Dendritic cell treated with granulocyte-macrophage colony-stimulating factor and Interleukin-4, amounts not matched to agents 40 ng/mL and 50 ng/mL, for 4 days (primary cell): ENCODE measurements at regions not wholly inside any gene's neighbourhood (a gene's known extent, or its start where the extent isn't known, plus 50 kb on each side); places are given as distances from the start of the nearest gene placed in this dataset.

Experiments used
- H3K27ac Mint-ChIP-seq: one replicate; pipeline ENCODE4 v1.8.0; 2022; ENCODE audit warnings: mild to moderate bottlenecking, mixed read lengths
- H3K27me3 Mint-ChIP-seq: one replicate; pipeline ENCODE4 v1.8.0; 2022; ENCODE audit warnings: mild to moderate bottlenecking, mixed read lengths
- H3K36me3 Mint-ChIP-seq: one replicate; pipeline ENCODE4 v1.8.0; 2022; ENCODE audit warnings: low read depth, mixed read lengths
- H3K4me1 Mint-ChIP-seq: one replicate; pipeline ENCODE4 v1.8.0; 2022; ENCODE audit warnings: low read depth, mixed read lengths
- H3K4me3 Mint-ChIP-seq: one replicate; pipeline ENCODE4 v1.8.0; 2022; ENCODE audit warnings: mild to moderate bottlenecking, moderate library complexity, mixed read lengths
- H3K9me3 Mint-ChIP-seq: one replicate; pipeline ENCODE4 v1.8.0; 2022; ENCODE audit warnings: mixed read lengths
- intact Hi-C: fragments of 100-400 bp; cut with micrococcal nuclease; formaldehyde crosslinking; loops from one replicate; pipeline ENCODE4 v1.15.0; 2022

DNA sequence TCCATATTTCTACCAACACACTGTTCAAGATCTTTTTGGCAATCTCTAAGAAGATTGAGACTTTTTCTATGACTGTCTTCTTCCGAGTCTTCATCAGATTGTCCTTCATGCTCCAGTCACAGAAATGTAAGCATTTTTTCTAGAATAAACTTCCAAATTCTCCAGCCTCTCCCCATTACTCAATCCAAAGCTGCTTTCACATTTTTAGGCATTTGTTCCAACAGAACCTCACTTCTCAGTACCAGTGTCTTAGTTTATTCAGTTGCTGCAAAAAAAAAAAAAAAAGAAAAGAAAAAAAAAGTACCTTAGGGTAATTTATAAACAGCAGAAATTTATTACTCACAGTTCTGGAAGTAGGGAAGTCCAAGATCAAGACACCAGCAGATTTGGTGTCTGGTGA is 290.8 kb upstream of the NOVA1 start:
- Mint-ChIP-seq H3K4me1 (no peaks in the 10 kb centered on the region), H3K9me3 (no peaks in the 10 kb centered on the region), H3K36me3 (no peaks in the 10 kb centered on the region), H3K4me3 (no peak overlapping the region), H3K27me3 (no peaks in the 10 kb centered on the region), H3K27ac (no peak overlapping the region)
- intact Hi-C loops, result no loop called here

DNA sequence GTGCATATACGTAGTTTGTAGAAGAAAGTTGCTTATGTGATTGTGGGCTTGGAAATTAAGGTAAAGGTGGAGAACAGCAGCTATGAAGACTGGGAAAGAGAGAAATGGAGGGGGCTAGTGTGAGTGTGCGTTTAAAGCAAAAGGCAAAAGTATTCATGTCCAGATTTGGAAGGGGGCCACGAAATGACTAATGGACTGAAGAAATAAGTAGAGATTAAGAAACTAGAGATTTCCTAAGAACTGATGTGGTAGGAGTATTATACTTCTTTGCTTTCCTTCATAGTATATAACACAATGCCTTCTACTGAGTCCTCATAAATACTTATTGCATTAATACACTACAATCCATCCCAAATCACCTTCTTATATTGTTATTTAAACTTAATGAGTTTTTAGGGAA is 298.6 kb upstream of the NOVA1 start:
- H3K4me1 Mint-ChIP-seq, result no peaks in the 10 kb centered on the region
- H3K9me3 Mint-ChIP-seq, result no peaks in the 10 kb centered on the region
- H3K27ac Mint-ChIP-seq, result no peak overlapping the region
- intact Hi-C loops, result no loop called here
- no peaks in the 10 kb centered on the region for H3K36me3 Mint-ChIP-seq
- no peak overlapping the region for H3K4me3 Mint-ChIP-seq
- H3K27me3 Mint-ChIP-seq, result no peaks in the 10 kb centered on the region

DNA sequence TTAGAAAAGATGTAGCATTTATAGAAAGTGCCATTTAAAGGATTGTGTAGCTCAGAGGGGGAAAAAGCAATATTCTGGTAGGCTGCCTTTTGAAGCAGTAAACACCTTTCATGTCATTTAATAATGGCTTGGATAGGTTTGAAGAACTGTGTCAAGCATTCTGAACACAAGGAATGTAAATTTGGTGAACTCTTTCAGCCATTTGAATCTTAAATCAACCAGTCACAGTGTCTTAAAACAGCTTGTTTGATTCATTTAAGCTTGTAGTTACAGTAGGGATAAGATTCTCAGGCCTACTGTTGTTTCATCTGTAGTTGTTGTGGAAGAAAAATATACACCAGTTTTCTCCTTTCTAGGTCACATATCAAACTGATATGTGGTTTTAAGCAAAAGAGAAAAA is 299.4 kb upstream of the NOVA1 start:
- H3K27ac Mint-ChIP-seq, result no peak overlapping the region
- no peaks in the 10 kb centered on the region for H3K27me3 Mint-ChIP-seq
- no peaks in the 10 kb centered on the region for H3K36me3 Mint-ChIP-seq
- no peaks in the 10 kb centered on the region for H3K9me3 Mint-ChIP-seq
- intact Hi-C loops, result no loop called here
- no peak overlapping the region for H3K4me3 Mint-ChIP-seq
- H3K4me1 Mint-ChIP-seq, result no peaks in the 10 kb centered on the region

DNA sequence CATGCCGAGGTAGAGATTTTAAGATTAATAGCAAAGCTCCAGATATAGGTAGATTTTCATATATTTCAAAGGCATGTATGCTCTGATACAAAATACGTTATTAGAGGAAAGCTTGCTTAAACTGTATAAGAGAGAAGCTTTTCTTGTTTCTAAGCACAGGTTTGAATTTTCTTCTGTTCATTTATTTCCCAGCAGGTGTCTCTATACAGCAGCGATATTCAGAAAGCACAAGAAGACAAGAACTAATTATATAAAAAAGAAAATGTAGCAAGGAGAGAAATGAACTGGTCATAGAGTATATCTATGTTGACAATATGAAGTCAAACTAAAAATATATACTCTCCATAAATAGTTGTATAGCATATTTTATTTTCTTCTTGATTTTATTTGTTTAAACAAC is 307.4 kb upstream of the NOVA1 start:
- Mint-ChIP-seq H3K4me3 (no peak overlapping the region), H3K9me3 (no peaks in the 10 kb centered on the region), H3K27me3 (no peaks in the 10 kb centered on the region), H3K4me1 (no peaks in the 10 kb centered on the region), H3K27ac (no peak overlapping the region), H3K36me3 (no peaks in the 10 kb centered on the region)
- intact Hi-C loops, result no loop called here

DNA sequence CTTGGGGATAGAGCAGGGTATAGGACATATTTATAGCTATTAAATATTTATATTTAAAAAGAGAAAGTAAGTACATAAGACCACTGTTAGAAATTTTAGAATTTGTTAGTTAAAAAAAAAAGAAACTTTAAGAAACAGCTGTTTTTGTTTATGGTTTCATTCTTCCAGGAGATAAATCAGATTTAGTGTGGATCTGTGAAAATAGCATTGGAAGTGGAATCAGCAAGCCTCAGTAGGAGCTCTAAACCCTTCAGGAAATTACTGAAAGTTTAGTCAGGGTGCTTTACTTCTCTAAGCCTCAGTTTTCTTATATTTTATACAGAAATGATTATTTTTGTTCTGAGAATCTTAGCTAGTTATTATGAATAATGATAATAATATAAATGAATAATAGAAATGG is 316.0 kb upstream of the NOVA1 start:
- no peak overlapping the region for H3K27ac Mint-ChIP-seq
- H3K9me3 Mint-ChIP-seq, result no peaks in the 10 kb centered on the region
- no peaks in the 10 kb centered on the region for H3K4me1 Mint-ChIP-seq
- no peak overlapping the region for H3K4me3 Mint-ChIP-seq
- intact Hi-C loops, result no loop called here
- H3K27me3 Mint-ChIP-seq, result no peaks in the 10 kb centered on the region
- H3K36me3 Mint-ChIP-seq, result no peaks in the 10 kb centered on the region

DNA sequence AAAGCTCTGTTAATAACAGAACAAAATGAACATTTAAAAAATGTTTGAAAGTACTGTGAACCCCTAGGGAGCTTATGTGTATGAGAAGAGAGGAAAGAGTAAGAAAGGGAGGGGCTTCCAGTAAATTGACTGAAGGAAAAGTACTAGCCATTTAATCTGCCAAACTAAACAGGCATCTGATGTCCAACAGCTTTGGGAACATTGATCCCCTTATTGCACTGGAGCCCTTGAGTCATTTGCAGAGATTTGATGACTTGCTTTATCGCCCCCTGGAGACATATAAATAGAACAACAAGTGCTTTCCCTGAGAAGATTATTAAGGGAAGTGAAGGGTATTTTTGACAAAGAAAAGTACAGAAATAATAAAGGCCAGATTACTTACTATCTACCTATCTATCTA is 319.3 kb upstream of the NOVA1 start:
- intact Hi-C loops, result no loop called here
- Mint-ChIP-seq H3K36me3 (no peaks in the 10 kb centered on the region), H3K9me3 (no peaks in the 10 kb centered on the region), H3K4me1 (no peaks in the 10 kb centered on the region), H3K4me3 (no peak overlapping the region), H3K27ac (no peak overlapping the region), H3K27me3 (no peaks in the 10 kb centered on the region)

DNA sequence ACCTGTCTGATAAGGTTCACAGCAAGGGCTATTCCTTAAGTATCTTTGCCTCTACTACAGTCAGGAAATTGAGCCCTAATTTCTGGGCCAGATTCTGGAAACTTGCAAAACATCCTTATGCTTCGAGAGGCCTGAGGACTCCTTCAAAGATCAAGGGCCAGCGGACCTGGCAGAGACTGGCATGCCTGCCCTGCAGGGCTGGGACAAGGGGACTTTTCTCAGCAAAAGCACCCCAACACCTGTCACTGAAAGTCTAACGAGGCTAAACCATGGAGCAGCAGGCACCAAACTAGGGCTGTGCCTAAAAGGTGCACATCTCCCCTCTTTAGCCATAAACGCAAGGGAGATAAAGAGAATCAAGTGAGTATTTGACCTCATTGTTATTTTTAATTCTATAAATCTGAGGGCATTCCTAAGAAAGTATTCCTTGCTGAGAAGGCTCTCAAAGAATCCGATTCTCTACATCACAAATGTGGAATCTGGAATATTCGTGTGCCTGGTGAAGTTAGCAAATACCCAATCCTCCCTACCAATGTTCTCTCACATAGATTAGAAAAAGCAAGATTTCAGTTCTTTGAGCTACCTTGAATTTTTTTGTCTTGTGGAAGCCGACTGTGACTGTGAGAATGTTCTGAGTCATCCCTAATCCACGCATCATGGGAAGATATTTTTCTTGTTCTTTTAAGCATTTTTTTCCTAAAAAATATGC is 328.2 kb upstream of the NOVA1 start:
- H3K4me1 Mint-ChIP-seq, result no peaks in the 10 kb centered on the region
- intact Hi-C loops, result no loop called here
- H3K36me3 Mint-ChIP-seq, result no peaks in the 10 kb centered on the region
- H3K4me3 Mint-ChIP-seq, result no peak overlapping the region
- H3K27me3 Mint-ChIP-seq, result no peaks in the 10 kb centered on the region
- no peak overlapping the region for H3K27ac Mint-ChIP-seq
- no peaks in the 10 kb centered on the region for H3K9me3 Mint-ChIP-seq

DNA sequence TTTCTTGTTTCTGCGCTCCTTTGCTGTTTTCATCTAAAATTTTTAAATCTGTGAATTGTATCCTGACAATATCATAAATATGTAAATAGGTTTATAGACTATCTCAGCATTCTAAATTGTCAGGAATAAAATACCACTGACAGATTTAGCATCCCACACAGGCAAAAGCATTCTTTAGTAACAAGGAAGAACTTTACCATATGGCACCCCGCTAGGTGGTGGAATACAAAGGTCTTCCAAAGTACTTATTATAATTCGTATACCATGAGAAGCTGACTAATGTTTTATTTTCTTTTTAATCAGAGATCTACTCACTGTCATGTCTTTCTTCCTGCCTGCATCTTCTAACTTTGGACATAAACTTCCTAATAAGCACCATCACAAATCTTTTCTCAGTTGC is 328.8 kb upstream of the NOVA1 start:
- Mint-ChIP-seq H3K36me3 (no peaks in the 10 kb centered on the region), H3K4me3 (no peak overlapping the region), H3K9me3 (no peaks in the 10 kb centered on the region), H3K27me3 (no peaks in the 10 kb centered on the region), H3K4me1 (no peaks in the 10 kb centered on the region), H3K27ac (no peak overlapping the region)
- intact Hi-C loops, result no loop called here

DNA sequence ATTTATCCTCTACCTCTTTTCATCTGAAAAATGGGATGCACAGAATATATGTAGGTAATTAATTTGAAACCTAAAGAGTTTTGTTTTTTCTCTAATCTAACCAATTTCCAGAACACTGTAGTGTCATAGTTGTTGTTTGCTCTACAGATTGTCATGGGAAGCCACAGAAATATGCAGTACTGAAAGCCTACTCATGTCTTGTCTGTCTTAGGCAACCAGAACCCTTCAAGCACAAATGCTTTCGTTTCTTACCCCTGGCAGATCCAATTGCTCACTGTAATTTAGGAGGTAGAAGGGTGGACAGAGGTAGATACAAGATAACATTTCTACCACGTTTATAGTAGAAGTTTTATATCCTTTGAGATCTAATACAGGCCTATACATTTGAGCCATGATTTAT is 330.2 kb upstream of the NOVA1 start:
- intact Hi-C loops, result no loop called here
- Mint-ChIP-seq H3K27ac (no peak overlapping the region), H3K36me3 (no peaks in the 10 kb centered on the region), H3K4me1 (no peaks in the 10 kb centered on the region), H3K4me3 (no peak overlapping the region), H3K9me3 (no peaks in the 10 kb centered on the region), H3K27me3 (no peaks in the 10 kb centered on the region)

DNA sequence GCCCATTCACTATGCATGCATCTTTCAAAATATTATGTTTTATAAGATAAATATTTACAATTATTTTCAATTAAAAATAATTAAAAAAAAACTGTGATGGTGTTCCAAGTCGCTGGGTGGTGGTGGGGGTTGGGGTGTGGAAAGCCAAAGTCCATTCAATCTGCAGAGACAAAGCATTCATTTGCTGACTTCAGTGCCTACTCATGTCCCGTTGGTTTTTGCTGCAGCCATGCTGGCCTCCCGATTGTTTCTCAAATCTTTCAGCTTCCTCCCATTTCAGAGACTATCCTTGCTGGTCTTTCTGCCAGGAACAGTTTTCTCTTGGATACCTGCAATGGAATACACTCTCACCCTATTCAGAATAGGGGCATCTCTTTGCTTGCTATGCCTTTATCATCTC is 331.5 kb upstream of the NOVA1 start:
- Mint-ChIP-seq H3K9me3 (no peaks in the 10 kb centered on the region), H3K4me1 (no peaks in the 10 kb centered on the region), H3K36me3 (no peaks in the 10 kb centered on the region), H3K4me3 (no peak overlapping the region), H3K27me3 (no peaks in the 10 kb centered on the region), H3K27ac (no peak overlapping the region)
- intact Hi-C loops, result no loop called here

DNA sequence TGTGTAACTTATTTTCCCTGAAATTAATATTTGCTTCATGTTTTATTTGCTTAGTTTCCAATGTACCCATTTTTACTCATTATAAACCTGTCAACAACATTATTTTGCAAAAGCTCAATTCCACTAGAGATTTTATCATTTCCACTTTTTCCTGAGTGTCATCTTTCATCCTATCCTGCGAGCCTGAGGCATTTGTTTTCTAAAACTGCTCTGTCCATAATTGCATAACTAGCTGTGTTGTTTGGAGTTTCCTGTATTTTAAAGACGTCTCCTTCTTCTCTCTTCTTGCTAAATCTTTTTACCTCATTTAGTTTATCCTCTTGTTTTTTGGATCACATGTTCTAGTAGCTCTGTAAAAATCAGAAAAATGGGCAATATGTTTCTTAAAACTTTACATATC is 332.7 kb upstream of the NOVA1 start:
- no peaks in the 10 kb centered on the region for H3K9me3 Mint-ChIP-seq
- H3K27me3 Mint-ChIP-seq, result no peaks in the 10 kb centered on the region
- intact Hi-C loops, result no loop called here
- no peak overlapping the region for H3K27ac Mint-ChIP-seq
- no peaks in the 10 kb centered on the region for H3K4me1 Mint-ChIP-seq
- no peaks in the 10 kb centered on the region for H3K36me3 Mint-ChIP-seq
- H3K4me3 Mint-ChIP-seq, result no peak overlapping the region

DNA sequence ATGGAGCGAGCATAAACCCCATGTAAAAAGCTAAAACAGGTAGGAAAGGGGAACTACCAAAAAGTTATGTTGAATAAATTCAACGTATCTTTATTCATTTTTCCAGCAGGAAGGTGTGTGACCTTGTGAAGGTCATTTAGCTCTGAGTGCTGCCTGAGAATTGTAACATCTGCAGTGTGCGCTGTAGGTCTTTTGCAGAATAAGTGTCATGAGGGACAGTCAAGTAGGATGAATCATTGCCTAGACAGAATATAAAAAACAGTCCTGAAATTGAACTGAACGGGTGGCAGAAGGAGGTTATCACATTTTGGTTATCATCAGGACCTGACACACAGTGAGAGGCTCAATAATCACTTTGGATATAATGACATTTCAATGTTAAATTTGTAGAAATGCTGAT is 334.8 kb upstream of the NOVA1 start:
- no peaks in the 10 kb centered on the region for H3K27me3 Mint-ChIP-seq
- H3K4me1 Mint-ChIP-seq, result no peaks in the 10 kb centered on the region
- no peaks in the 10 kb centered on the region for H3K9me3 Mint-ChIP-seq
- no peaks in the 10 kb centered on the region for H3K36me3 Mint-ChIP-seq
- intact Hi-C loops, result no loop called here
- H3K4me3 Mint-ChIP-seq, result no peak overlapping the region
- H3K27ac Mint-ChIP-seq, result no peak overlapping the region

DNA sequence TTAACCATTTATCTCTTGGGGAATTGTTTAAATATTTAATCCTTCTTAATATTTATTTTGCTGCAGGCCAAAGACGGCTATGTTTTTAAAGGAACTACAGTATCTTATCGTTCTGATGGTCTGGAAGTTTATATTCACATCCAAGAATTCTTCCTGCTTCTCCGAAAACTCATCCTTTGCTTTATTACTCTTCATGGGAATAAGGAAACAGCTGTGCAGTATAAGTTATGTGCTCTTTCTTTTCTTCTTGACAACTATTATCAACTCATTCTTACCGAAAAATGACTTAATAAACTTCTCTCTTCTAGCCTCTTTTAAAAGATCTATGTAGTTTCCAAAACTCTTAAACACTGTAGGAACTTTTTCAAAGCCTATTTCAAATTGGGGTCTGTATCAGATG is 335.6 kb upstream of the NOVA1 start:
- Mint-ChIP-seq H3K4me3 (no peak overlapping the region), H3K27ac (no peak overlapping the region), H3K9me3 (no peaks in the 10 kb centered on the region), H3K4me1 (no peaks in the 10 kb centered on the region), H3K27me3 (no peaks in the 10 kb centered on the region), H3K36me3 (no peaks in the 10 kb centered on the region)
- intact Hi-C loops, result no loop called here

DNA sequence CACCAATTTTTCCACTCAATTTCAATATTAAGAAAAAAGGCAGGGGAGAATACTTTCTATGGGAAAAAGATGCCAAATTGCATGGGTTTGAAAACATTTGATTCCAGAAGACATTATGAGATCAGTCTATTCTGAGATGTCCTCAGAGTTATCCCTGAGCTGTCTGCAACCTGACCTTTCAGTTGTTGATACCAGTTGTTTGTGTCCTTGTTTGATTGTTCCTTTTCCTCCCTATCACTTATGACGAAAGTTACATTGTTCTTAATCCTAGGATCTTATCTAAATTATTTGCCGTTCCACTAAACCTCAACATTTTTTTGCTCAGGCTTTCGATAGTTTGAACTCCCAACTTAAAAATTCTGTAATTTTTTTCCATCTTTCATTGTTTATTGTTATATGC is 336.3 kb upstream of the NOVA1 start:
- H3K9me3 Mint-ChIP-seq, result no peaks in the 10 kb centered on the region
- no peak overlapping the region for H3K27ac Mint-ChIP-seq
- no peaks in the 10 kb centered on the region for H3K27me3 Mint-ChIP-seq
- H3K36me3 Mint-ChIP-seq, result no peaks in the 10 kb centered on the region
- no peaks in the 10 kb centered on the region for H3K4me1 Mint-ChIP-seq
- H3K4me3 Mint-ChIP-seq, result no peak overlapping the region
- intact Hi-C loops, result no loop called here

DNA sequence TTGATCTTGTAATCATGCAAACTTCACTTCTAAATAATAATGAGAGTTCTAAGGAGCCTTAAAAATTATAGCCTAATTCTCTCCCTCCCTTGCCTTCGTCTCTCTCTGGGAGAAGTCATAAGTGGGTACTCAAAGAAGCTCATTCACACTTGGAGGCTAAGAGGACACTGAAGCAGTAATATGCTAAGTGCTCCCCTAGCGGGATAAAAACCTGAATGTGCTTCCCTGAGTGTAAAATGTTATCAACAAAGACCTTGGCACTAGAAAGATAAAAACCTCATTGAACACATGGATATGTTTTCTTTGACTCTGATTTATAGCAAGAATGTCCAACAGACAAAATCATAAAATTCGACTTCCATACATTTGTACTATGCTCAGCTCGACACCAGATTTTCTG is 337.9 kb upstream of the NOVA1 start:
- Mint-ChIP-seq H3K27ac (no peak overlapping the region), H3K9me3 (no peaks in the 10 kb centered on the region), H3K36me3 (no peaks in the 10 kb centered on the region), H3K4me1 (no peaks in the 10 kb centered on the region), H3K27me3 (no peaks in the 10 kb centered on the region), H3K4me3 (no peak overlapping the region)
- intact Hi-C loops, result no loop called here
